Fibroblast of skin of back (primary cell): ENCODE measurements at regions not wholly inside any gene's neighbourhood (a gene's known extent, or its start where the extent isn't known, plus 50 kb on each side); places are given as distances from the start of the nearest gene placed in this dataset.
"Not testable (repeated sequence)": the region's sequence is repeated elsewhere in the genome, so short reads cannot be mapped to it uniquely, and the experiment has no call there.

Source experiments
- DNase-seq: peaks from one replicate; pipeline ENCODE4 v3.0.0-alpha.2; 2013

GRCh38 chr1:10942542-10942912, 69.9 kb upstream of the TARDBP start:
- no peak for DNase-seq

DNA sequence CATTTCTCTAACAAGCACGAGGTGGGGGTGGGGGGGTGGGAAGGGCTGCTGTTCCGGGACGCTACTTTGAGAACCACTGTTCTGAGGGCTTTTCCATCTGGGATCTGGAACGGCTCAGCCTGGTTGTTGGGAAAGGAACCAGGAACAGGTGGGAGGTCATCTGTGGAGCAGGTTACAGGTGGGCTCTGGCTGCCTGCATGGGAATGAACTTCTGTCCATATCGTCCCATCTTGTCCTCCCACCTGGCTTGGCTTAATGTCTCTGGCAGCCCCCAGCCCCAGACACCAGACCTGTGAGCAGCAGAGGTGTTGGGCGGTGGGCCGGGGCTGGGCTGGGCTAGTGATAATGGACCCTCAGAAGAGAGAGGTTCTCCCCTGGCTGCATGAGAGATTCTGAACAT, 69.4 kb upstream of the TARDBP start:
- DNase-seq, result no peak

DNA sequence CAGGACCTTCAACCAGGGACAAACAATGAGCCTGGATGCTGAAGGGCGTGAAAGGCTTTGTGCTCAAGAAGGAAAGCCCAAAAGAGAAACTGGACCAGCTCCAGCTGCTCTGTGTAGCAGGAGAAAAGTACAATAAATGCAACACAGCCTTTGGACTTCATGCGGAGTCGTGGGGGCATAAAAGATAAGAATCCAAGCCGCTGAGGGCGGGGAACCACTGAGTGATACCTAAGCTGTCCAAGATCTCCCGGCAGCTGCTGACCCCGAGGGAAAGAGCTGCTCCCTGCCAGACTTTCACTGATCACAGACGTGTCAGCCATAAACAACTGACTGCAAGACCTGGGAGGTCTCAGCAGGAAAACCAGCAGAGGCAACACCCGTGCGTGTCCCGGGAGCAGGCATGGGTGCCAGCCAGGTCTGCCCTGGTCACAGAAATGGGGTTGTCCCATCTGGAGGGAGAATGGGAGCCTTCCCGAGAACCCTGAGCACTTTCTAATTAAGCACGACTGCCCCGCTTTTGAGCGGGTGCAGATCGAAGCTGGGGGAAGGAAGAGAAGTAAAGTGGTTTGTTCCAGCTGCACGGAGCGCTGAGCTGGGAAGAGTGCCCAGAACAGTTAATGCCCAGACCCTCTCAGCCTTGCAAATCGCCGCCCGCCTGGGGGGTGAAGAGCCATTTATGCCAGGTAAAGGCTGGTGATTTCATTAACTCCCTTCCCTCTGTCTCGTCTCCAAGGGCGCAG, 68.3 kb upstream of the TARDBP start:
- peak; percentile 11 for DNase-seq

- DNase-seq, result no peak
Measured at GRCh38 chr1:10945991-10946509, 66.4 kb upstream of the TARDBP start.

DNA sequence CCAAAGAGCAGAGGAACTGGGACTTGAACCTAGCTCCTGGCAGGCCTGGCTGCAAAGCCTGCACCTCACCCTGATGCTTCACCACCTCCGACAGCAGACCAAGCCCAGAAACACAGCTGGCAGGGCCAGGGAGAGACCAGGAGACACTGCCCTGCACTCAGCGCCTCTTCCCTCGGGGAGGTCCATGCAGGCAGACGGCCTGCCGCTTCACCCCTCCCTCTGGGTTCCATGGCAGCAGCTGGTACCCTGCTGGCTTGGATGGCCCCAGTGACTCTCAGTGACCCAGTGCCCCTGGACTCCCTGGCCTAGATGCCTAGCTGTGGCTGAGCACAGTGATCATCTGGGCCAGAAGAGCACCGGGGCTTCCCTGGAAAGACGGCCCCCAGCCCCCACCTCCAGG, 65.3 kb upstream of the TARDBP start:
- no peak for DNase-seq

DNA sequence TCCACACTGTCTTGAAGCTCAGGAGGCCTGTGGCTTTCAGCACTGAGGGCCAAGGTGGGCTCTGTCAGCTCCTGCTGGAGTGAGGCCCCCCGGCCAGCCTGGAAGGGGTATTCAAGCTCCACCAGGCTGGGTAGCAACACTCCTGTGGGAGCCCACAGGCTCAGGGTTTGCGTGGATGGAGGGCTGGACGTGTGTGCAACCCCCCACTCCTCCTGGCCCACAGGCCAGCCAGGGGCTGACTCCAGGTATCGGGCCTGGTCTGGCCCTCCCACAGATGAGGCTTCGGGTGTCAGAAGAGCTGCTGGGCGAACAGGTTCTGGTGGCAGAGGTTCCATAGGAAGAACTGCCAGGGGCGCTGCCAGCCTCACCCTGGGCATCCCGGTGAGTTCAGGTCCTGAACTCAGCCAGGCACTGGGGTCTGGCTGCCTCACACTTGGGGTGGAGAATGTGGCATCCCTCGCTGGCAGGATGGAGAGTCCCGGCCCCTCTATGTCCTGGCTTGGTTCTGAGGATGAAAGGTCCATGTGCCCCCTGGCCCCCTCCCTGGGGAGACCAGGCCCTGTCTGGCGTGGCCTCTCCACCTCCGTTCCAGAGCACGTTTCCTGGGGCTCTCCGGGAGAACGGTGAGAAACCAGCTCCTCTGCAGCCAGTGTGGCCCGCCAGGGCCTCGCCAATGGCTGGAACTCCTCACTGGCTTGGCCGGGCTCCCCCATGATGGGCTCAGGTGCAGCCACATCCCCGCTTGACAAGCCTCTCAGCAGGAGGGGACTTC, 64.6 kb upstream of the TARDBP start:
- no peak for DNase-seq

- DNase-seq, result no peak
Measured at GRCh38 chr1:10948463-10948775, 64.0 kb upstream of the TARDBP start.

DNA sequence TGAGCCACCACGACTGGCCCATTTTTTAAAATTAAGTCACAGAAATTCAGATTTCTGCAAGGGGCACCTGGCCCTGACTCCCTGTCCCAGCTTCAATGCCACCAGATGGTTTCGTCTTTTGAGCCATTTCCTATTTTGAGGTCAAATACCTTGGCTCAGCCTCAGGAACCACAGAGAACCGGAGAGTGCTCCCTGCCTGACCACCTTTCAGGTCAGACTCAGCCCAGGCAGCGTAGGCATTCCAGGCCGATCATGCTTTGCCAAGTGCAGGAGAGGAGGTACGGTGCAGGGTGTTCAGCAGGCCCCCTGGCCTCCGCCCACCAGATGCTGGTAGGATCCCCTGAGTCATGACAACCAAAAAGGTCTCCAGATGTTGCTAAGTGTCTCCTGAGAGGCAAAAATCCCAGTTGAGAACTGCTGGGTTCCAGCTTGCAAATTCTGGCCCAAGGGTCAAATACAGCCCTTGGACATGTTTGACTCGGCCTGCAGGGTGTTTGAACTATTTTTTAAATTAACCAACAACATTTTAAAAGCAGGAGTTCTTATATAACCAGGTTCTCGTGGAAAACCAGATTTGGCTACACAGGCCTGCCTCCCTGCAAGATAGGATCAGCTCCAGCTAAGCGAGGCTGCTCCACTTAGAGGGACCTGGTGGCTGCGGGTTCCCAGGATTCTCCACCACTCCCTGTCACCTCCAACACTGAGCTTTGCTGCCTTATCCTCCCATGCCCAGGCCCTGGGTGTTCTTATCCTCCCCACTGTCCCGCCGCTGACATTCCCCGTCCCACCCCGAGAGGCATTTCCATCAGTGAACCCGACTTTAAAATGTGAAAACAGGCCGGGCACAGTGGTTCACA, 61.9 kb upstream of the TARDBP start:
- no peak for DNase-seq

DNA sequence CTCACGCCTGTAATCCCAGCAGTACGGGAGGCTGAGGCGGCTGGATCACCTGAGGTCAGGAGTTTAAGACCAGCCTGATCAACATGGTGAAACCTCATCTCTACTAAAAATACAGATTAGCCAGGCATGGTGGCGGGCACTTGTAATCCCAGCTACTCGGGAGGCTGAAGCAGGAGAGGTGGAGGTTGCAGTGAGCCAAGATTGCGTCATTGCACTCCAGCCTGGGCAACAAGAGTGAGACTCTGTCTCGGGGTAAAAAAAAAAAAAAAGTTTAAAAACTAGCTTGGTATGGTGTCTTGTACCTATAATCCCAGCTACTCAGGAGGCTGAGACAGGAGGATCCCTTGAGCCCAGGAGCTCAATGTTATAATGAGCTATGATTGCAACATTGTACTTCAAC, 61.2 kb upstream of the TARDBP start:
- DNase-seq, result not testable (repeated sequence)

GRCh38 chr1:10951961-10952360, 60.5 kb upstream of the TARDBP start:
- DNase-seq, result no peak

DNA sequence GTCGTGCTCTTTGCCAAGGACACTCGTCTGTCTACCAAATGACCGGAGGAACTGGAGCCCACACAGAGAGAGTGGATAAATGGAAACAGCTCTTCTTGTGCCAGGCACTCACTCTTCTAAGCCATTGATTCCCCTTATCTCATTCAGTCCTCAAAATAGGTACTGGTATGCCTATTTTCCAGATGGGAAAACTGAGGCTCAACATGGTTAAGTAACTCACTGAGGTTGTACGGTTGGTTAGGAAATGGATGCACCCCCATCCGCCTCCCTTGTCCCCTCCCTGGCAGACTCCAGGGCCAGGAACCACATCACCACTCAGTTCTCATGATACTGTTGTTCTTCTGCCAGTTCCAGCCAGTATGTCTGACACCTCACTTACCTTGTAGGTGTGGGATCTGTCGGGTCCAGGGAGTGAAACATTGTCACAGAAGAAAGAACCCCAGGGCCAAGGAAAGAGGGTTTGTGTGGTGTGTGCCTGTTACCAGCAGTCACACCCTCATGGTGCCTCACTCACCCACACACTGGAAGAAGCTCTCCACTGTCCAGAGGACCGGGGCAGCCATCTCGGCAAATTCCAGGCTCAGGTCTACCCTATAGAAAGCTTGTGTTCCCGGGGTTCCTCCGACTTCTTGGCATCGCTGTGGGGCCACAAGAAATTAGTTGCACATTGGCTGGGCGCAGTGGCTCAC, 58.8 kb upstream of the TARDBP start:
- no peak for DNase-seq

DNA sequence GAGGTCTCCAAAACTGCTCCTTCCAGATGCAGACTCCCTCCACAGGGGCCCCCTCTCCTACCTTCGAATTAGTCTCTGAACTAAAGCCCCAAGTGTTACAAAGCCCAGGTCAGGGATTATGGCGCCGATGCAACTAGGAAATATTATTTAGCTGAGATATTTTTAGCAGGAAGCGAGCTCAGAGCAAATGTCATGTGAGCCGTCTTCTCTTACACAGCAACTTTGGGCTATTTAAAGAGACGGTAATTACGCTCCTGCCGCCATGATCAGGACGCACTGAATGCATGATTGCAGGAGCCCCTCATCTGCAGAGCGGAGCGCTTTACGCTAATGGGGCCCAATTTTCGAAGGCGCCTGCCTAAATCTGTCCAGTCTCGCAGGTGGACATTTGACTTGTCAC, 55.3 kb upstream of the TARDBP start:
- DNase-seq, result no peak

DNA sequence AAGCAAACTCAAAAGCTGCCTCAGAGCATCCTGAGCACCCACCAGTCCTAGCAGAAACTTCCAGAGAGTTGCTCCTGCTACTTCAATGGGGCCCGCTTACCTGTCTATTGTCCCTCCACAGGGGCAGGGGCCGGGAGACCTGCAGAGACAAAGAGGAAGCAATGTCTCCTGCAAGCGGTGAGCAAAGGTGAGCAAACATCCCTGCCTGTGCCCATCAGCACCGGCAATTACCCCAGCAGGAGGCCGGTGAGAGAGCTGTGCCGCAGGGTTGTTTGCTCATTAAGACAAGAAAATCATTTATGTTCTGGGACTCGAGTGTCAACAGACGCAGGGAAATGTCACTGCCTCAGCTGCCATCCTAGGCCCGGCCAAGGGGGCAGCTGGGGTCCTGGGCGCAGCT, 53.8 kb upstream of the TARDBP start:
- DNase-seq, result no peak

DNA sequence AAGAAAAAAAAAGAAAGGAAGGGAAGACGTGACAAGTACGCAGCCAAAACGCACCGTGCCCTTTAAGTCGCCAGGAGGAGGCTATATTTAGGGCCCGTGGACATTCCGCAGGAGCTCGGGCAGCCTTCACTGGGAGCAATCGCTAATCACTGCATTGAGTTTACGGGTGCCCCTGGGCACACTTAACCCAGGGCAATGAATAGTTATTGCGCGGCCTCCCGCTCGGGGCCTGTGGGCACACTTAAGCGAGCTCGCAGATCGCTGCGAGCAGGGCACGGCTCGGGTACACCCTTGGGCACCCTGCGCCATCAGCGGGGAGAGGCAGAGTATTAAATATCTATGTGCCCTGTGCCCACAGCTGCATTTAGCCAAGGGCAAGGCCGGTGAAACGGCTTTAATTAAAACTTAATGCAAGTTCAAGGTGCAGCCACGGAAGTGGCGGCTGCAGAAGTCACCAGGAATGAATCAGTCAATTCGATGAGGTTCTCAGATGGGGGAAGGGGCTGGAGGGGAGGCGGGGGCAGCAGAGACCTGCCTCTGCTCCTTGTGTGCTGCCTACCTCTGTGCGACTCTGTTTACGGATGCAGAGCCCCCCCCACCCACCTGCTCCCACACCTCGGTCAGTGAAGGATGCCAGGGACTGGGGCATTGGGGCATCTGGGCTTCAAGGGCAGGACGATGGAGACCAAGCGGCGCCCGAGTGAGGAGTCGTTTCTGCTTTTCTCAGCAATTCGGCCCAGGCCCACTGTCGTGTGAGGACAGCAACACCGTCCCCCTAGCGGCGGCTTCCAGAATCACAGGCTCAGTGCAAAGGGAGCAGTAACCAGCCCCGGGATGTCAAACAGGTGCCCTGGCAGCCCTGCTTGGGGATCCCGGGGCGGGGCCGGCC, 51.8 kb upstream of the TARDBP start:
- DNase-seq, result peak; percentile 59

- no peak for DNase-seq
Measured at GRCh38 chr1:10961300-10961833, 51.1 kb upstream of the TARDBP start.

DNA sequence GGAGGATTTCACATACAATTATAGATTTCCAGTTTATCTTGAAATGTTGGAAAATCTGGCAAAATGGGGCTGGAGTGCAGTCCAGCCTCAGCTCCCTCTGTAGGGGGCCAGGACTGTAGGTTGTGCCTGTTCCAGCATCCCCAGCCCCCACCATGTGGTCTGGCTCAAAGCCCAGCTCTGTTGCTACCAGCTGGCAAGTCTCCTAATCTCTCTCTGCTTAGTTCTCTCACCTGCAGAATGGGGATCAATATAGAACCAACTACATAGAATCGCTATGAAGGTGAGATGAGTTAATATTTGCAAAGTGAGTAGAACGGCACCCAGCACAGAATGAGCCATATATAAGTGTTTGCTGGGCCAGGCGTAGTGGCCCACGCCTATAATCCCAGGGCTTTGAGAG, 50.0 kb upstream of the TARDBP start:
- DNase-seq, result no peak
